Astrocyte (in vitro differentiated cells and primary cell): ENCODE measurements at regions not wholly inside any gene's neighbourhood (a gene's known extent, or its start where the extent isn't known, plus 50 kb on each side); places are given as distances from the start of the nearest gene placed in this dataset.

Experiments used
- CTCF ChIP-seq: IDR thresholded peaks from 2 replicates; pipeline ENCODE4 v1.5.1; 2011; ENCODE audit warnings: low read depth, mild to moderate bottlenecking, inconsistent platforms, low read length, moderate library complexity; ENCODE audit not compliant: insufficient read depth
- EZH2 ChIP-seq: IDR thresholded peaks from 2 replicates; pipeline ENCODE4 v1.6.1; 2012; ENCODE audit warnings: mild to moderate bottlenecking, low read length, inconsistent platforms; ENCODE audit not compliant: insufficient read depth

GRCh38 chr9:28105001-28105400, 531.7 kb upstream of the C9orf72 start:
- TF ChIP-seq CTCF (no peak), EZH2 (no peak)
